ENCODE measurements at regions not wholly inside any gene's neighbourhood (a gene's known extent, or its start where the extent isn't known, plus 50 kb on each side); places are given as distances from the start of the nearest gene placed in this dataset.

GRCh38 chrX:46436744-46437143 is 108.5 kb downstream of the ZNF674 start:
- no peak overlapping the region for H3K4me2 ChIP-seq (ENCODE audit: insufficient read depth, low read length)
- H3K4me1 ChIP-seq (ENCODE audit: control insufficient read depth, extremely low read depth, insufficient read depth, low read length), result no peaks in the 10 kb centered on the region
- DNase-seq (ENCODE audit: low read depth, low spot score) (no peak), FAIRE-seq (no peak)
- H3K9me3 ChIP-seq (replicated peaks; ENCODE audit: control insufficient read depth, insufficient read depth, low read length), result no peaks in the 10 kb centered on the region
- intact Hi-C loops (cut with micrococcal nuclease), result no loop called here
- TF ChIP-seq FOS (IDR thresholded peaks at IDR 0.05; ENCODE audit: borderline replicate concordance, insufficient read depth, low read length), result no peak
- no peak for TF ChIP-seq MYC (IDR thresholded peaks at IDR 0.05; ENCODE audit: low read depth, low read length)
- no peak for TF ChIP-seq EZH2 (IDR thresholded peaks at IDR 0.05; ENCODE audit: borderline replicate concordance, low read depth, low read length, severe bottlenecking)
- no peak for TF ChIP-seq GATA2 (IDR thresholded peaks at IDR 0.05; ENCODE audit: insufficient read depth, insufficient read length, low read depth, low read length)
- TF ChIP-seq, protein P1, sequence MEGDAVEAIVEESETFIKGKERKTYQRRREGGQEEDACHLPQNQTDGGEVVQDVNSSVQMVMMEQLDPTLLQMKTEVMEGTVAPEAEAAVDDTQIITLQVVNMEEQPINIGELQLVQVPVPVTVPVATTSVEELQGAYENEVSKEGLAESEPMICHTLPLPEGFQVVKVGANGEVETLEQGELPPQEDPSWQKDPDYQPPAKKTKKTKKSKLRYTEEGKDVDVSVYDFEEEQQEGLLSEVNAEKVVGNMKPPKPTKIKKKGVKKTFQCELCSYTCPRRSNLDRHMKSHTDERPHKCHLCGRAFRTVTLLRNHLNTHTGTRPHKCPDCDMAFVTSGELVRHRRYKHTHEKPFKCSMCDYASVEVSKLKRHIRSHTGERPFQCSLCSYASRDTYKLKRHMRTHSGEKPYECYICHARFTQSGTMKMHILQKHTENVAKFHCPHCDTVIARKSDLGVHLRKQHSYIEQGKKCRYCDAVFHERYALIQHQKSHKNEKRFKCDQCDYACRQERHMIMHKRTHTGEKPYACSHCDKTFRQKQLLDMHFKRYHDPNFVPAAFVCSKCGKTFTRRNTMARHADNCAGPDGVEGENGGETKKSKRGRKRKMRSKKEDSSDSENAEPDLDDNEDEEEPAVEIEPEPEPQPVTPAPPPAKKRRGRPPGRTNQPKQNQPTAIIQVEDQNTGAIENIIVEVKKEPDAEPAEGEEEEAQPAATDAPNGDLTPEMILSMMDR (IDR thresholded peaks at IDR 0.05; ENCODE audit: extremely low read depth in 1 of 2, insufficient read depth in 1 of 2, low read depth in 1 of 2, low read length in 2 of 2), result no peak
- TF ChIP-seq JUN (IDR thresholded peaks at IDR 0.05; ENCODE audit: borderline replicate concordance, insufficient read depth, insufficient read length, low read depth), result no peak
- no peak for TF ChIP-seq MAX (IDR thresholded peaks at IDR 0.05; ENCODE audit: insufficient read depth, insufficient read length)
- no peak for TF ChIP-seq POLR2AphosphoS5 (IDR thresholded peaks at IDR 0.05; ENCODE audit: insufficient read depth, low read depth, low read length)
- TF ChIP-seq POLR2A (IDR thresholded peaks at IDR 0.05; ENCODE audit: low read depth, low read length), result no peak
- POLR2A ChIA-PET, result no interaction called here
- CTCF ChIA-PET, result interaction anchor here (0.5 kb wide), 1 partner anchor 633 kb away, joined by 3 read pairs; no protein-coding TSS in a partner anchor
- H3K79me2 ChIP-seq (ENCODE audit: control insufficient read depth, insufficient read depth, low read length), result no peaks in the 10 kb centered on the region
- dilution Hi-C loops (cut with MboI; ENCODE audit: extremely low pct_ligation_motif_present, low sequenced_read_pairs), result no loop called here
- H3K9me1 ChIP-seq (replicated peaks; ENCODE audit: control insufficient read depth, extremely low read depth, insufficient read depth, low read length), result no peaks in the 10 kb centered on the region
- no peak overlapping the region for H3K9ac ChIP-seq (replicated peaks; ENCODE audit: extremely low read depth, insufficient read depth, low read length)
- H2AFZ ChIP-seq (ENCODE audit: low read depth, low read length), result no peak overlapping the region
- no peaks in the 10 kb centered on the region for H3K36me3 ChIP-seq (ENCODE audit: control insufficient read depth in 2 of 2, extremely low read depth in 1 of 2, insufficient read depth in 2 of 2, low read length in 2 of 2)
- no peak overlapping the region for H3K4me3 ChIP-seq (replicated peaks in 1 of 3; ENCODE audit: insufficient read depth in 1 of 3, low read depth in 1 of 3, low read length in 3 of 3)
- no peak overlapping the region for H3K27ac ChIP-seq (ENCODE audit: insufficient read depth, low read depth, low read length)
- H4K20me1 ChIP-seq (replicated peaks; ENCODE audit: control insufficient read depth, extremely low read depth, insufficient read depth, low read length), result no peaks in the 10 kb centered on the region
- BruUV-seq (replicated peaks), result no TSS peak
- peaks cover 0 to 2% of the 10 kb centered on the region in 2 experiments for H3K27me3 ChIP-seq (ENCODE audit: control insufficient read depth in 2 of 2, insufficient read depth in 2 of 2, low read length in 2 of 2)
